ENCODE measurements at regions not wholly inside any gene's neighbourhood (a gene's known extent, or its start where the extent isn't known, plus 50 kb on each side); places are given as distances from the start of the nearest gene placed in this dataset.

DNA sequence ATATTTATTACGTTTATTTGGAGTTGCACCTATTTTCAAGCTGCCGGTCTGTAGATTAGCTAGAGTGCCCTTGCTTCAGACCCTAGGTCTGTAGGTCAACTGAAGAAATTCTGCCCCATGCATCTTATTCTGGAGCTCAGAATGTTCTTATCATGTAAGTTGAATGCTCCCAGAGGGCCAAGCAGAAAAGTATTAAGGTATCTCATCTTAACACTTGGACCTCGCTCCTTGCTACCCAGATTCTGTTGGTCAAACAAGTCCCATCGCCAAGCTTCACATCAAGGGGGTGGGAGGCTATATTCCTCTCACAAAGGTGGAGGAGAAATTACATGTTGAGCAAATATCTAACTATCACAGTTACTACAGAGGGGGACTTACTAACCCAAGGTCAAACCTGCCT is 187.7 kb downstream of the C1orf94 start:
- TF ChIP-seq SIN3A (IDR thresholded peaks at IDR 0.05; ENCODE audit: borderline replicate concordance, insufficient read depth, low read length) (no peak), POLR2AphosphoS5 (IDR thresholded peaks at IDR 0.05; ENCODE audit: low read depth, low read length) (no peak), TAF1 (IDR thresholded peaks at IDR 0.05; ENCODE audit: borderline replicate concordance, insufficient read depth, low read length) (no peak)
- TF ChIP-seq, protein P1, sequence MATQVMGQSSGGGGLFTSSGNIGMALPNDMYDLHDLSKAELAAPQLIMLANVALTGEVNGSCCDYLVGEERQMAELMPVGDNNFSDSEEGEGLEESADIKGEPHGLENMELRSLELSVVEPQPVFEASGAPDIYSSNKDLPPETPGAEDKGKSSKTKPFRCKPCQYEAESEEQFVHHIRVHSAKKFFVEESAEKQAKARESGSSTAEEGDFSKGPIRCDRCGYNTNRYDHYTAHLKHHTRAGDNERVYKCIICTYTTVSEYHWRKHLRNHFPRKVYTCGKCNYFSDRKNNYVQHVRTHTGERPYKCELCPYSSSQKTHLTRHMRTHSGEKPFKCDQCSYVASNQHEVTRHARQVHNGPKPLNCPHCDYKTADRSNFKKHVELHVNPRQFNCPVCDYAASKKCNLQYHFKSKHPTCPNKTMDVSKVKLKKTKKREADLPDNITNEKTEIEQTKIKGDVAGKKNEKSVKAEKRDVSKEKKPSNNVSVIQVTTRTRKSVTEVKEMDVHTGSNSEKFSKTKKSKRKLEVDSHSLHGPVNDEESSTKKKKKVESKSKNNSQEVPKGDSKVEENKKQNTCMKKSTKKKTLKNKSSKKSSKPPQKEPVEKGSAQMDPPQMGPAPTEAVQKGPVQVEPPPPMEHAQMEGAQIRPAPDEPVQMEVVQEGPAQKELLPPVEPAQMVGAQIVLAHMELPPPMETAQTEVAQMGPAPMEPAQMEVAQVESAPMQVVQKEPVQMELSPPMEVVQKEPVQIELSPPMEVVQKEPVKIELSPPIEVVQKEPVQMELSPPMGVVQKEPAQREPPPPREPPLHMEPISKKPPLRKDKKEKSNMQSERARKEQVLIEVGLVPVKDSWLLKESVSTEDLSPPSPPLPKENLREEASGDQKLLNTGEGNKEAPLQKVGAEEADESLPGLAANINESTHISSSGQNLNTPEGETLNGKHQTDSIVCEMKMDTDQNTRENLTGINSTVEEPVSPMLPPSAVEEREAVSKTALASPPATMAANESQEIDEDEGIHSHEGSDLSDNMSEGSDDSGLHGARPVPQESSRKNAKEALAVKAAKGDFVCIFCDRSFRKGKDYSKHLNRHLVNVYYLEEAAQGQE (IDR thresholded peaks at IDR 0.05; ENCODE audit: insufficient read depth in 1 of 2, low read depth in 2 of 2, low read length in 2 of 2) = no peak

Measured in PFSK-1 (cell line).